ENCODE measurements at regions not wholly inside any gene's neighbourhood (a gene's known extent, or its start where the extent isn't known, plus 50 kb on each side); places are given as distances from the start of the nearest gene placed in this dataset.

GRCh38 chr5:93044859-93045666, 536.0 kb downstream of the NR2F1-AS1 start:
- TF ChIP-seq CTCF (IDR thresholded peaks at IDR 0.05) = no peak
- DNase-seq (ENCODE audit: low spot score) = no peak
- no peak overlapping the region for H3K27ac ChIP-seq
- no peak overlapping the region for H3K4me3 ChIP-seq

GRCh38 chr5:93039888-93040287, 541.1 kb downstream of the NR2F1-AS1 start:
- Histone ChIP-seq H3K27ac (no peak overlapping the region), H3K4me3 (no peak overlapping the region)
- TF ChIP-seq CTCF (IDR thresholded peaks at IDR 0.05) = no peak
- DNase-seq (ENCODE audit: low spot score) = no peak

- no peak for TF ChIP-seq CTCF (IDR thresholded peaks at IDR 0.05)
- no peak for DNase-seq (ENCODE audit: low spot score)
- no peak overlapping the region for H3K4me3 ChIP-seq
- H3K27ac ChIP-seq = no peak overlapping the region
These were observed 546.1 kb downstream of the NR2F1-AS1 start for GRCh38 chr5:93034621-93035590.

- Histone ChIP-seq H3K27ac (no peak overlapping the region), H3K4me3 (no peak overlapping the region)
- TF ChIP-seq CTCF (IDR thresholded peaks at IDR 0.05) = no peak
- no peak for DNase-seq (ENCODE audit: low spot score)
These were observed 558.1 kb downstream of the NR2F1-AS1 start for GRCh38 chr5:93022796-93023447.

GRCh38 chr5:93022211-93022610, 558.8 kb downstream of the NR2F1-AS1 start:
- H3K27ac ChIP-seq = no peak overlapping the region
- no peak overlapping the region for H3K4me3 ChIP-seq
- no peak for DNase-seq (ENCODE audit: low spot score)
- TF ChIP-seq CTCF (IDR thresholded peaks at IDR 0.05) = no peak

- H3K4me3 ChIP-seq = no peak overlapping the region
- TF ChIP-seq CTCF (IDR thresholded peaks at IDR 0.05) = no peak
- DNase-seq (ENCODE audit: low spot score) = no peak
These were observed 561.1 kb downstream of the NR2F1-AS1 start for GRCh38 chr5:93019896-93020295.

More at GRCh38 chr5:93019896-93020295, 561.1 kb downstream of the NR2F1-AS1 start:
- no peak overlapping the region for H3K27ac ChIP-seq
